HEK293 (cell line): ENCODE measurements at regions not wholly inside any gene's neighbourhood (a gene's known extent, or its start where the extent isn't known, plus 50 kb on each side); places are given as distances from the start of the nearest gene placed in this dataset.

Source experiments
- MYNN ChIP-seq: fragments of 450-650 bp; formaldehyde crosslinking; IDR thresholded peaks from 2 replicates; pipeline ENCODE4 v1.5.1; 2016; ENCODE audit warnings: missing biosample characterization, missing genetic modification characterization, borderline replicate concordance
- PBX3 ChIP-seq: sonication (generic); formaldehyde crosslinking; IDR thresholded peaks from 2 replicates; pipeline ENCODE4 v1.8.1; 2022; ENCODE audit warnings: mild to moderate bottlenecking, moderate library complexity, missing genetic modification reagents
- REST ChIP-seq: fragments of 450-650 bp; formaldehyde crosslinking; IDR thresholded peaks from 2 replicates; pipeline ENCODE4 v1.5.1; 2016; ENCODE audit warnings: missing biosample characterization, missing genetic modification characterization
- WT1 ChIP-seq: fragments of 450-650 bp; formaldehyde crosslinking; IDR thresholded peaks from 2 replicates; pipeline ENCODE4 v1.5.1; 2016; ENCODE audit warnings: missing biosample characterization, missing genetic modification characterization
- ZNF274 ChIP-seq, 2 experiments: fragments of 200-500 bp in 1 of 2; fragments of 450-650 bp in 1 of 2; sonication (Bioruptor generic) in 1 of 2; formaldehyde crosslinking in 1 of 2; IDR thresholded peaks; 2 replicates each; pipeline versions ENCODE4 v1.5.1 to v1.6.1; 2014 to 2016; ENCODE audit warnings: borderline replicate concordance in 1 of 2, inconsistent platforms in 1 of 2, low read length in 1 of 2, missing biosample characterization in 1 of 2, missing genetic modification characterization in 1 of 2
- ZNF473 ChIP-seq: fragments of 450-650 bp; formaldehyde crosslinking; IDR thresholded peaks from 2 replicates; pipeline ENCODE4 v1.5.1; 2017; ENCODE audit warnings: missing biosample characterization, missing genetic modification characterization
- ZNF529 ChIP-seq: fragments of 450-650 bp; formaldehyde crosslinking; IDR thresholded peaks from 2 replicates; pipeline ENCODE4 v1.5.1; 2017; ENCODE audit warnings: missing genetic modification characterization, missing biosample characterization; ENCODE audit not compliant: insufficient replicate concordance
- TF ChIP-seq, protein P1 (sequence below): fragments of 450-650 bp; formaldehyde crosslinking; IDR thresholded peaks from 2 replicates; pipeline ENCODE4 v1.5.1; 2016; ENCODE audit warnings: missing biosample characterization, missing genetic modification characterization

DNA sequence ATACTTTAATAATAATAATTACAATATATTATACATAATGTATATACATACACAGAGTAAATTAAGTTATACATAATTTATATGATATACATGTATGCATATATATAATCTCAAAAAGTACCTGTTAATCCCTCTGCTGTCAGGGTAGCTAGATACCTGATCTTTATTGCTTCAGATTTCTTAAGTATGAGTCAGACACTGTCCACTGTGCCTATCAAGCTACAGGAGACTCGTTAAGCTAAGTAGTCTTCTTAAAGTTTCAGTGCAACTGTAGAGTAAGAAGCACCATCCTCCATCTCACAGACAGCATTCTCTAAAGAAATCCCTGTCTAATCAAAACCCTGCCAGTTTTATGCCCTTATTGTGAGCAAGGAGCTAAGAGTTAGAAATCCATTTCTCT is 428.7 kb downstream of the RERGL start:
- TF ChIP-seq, protein P1, sequence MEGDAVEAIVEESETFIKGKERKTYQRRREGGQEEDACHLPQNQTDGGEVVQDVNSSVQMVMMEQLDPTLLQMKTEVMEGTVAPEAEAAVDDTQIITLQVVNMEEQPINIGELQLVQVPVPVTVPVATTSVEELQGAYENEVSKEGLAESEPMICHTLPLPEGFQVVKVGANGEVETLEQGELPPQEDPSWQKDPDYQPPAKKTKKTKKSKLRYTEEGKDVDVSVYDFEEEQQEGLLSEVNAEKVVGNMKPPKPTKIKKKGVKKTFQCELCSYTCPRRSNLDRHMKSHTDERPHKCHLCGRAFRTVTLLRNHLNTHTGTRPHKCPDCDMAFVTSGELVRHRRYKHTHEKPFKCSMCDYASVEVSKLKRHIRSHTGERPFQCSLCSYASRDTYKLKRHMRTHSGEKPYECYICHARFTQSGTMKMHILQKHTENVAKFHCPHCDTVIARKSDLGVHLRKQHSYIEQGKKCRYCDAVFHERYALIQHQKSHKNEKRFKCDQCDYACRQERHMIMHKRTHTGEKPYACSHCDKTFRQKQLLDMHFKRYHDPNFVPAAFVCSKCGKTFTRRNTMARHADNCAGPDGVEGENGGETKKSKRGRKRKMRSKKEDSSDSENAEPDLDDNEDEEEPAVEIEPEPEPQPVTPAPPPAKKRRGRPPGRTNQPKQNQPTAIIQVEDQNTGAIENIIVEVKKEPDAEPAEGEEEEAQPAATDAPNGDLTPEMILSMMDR (tag by site-specific recombination) = no peak
- TF ChIP-seq ZNF473 (tag by site-specific recombination) = no peak
- no peak for TF ChIP-seq ZNF529
- TF ChIP-seq ZNF274 (IDR thresholded peaks at IDR 0.05; ENCODE audit: low read length) = no peak
- no peak for TF ChIP-seq ZNF274 (tag by site-specific recombination; IDR thresholded peaks at IDR 0.05; ENCODE audit: borderline replicate concordance)
- no peak for TF ChIP-seq PBX3 (CRISPR knock-in tag)
- no peak for TF ChIP-seq MYNN (tag by site-specific recombination)
- TF ChIP-seq WT1 (tag by site-specific recombination) = no peak
- TF ChIP-seq REST (tag by site-specific recombination) = no peak
